DND-41 (cell line): ENCODE measurements at regions not wholly inside any gene's neighbourhood (a gene's known extent, or its start where the extent isn't known, plus 50 kb on each side); places are given as distances from the start of the nearest gene placed in this dataset.

ENCODE experiments used
- ATAC-seq: fragments of 200-7000 bp; cut with Tn5 transposase; 3 replicates; pipeline ENCODE4 v1.9.1; 2021; ENCODE audit warnings: low read depth; ENCODE audit not compliant: insufficient read depth
- DNase-seq: peaks from one replicate; pipeline ENCODE4 v3.0.0-alpha.2; 2020
- H2AFZ ChIP-seq: 2 replicates; pipeline ENCODE4 v1.6.0; 2012; ENCODE audit warnings: low read depth, low read length
- H3K27ac ChIP-seq: 2 replicates; pipeline ENCODE4 v1.5.1; 2012; ENCODE audit warnings: low read length, inconsistent platforms
- H3K27me3 ChIP-seq: fragments of 200-600 bp; sonication (generic); 2 replicates; pipeline ENCODE4 v1.6.0; 2012; ENCODE audit warnings: low read length, mild to moderate bottlenecking, inconsistent platforms; ENCODE audit not compliant: insufficient read depth, poor library complexity
- H3K36me3 ChIP-seq: 2 replicates; pipeline ENCODE4 v1.5.1; 2012; ENCODE audit warnings: low read length, inconsistent platforms; ENCODE audit not compliant: insufficient read depth
- H3K4me1 ChIP-seq: 2 replicates; pipeline ENCODE4 v1.5.1; 2012; ENCODE audit warnings: mild to moderate bottlenecking, low read length; ENCODE audit not compliant: insufficient read depth
- H3K4me2 ChIP-seq: 2 replicates; pipeline ENCODE4 v1.6.0; 2012; ENCODE audit warnings: mild to moderate bottlenecking, moderate library complexity, low read length, inconsistent platforms; ENCODE audit not compliant: insufficient read depth
- H3K4me3 ChIP-seq, 2 experiments: fragments of 200-600 bp in 1 of 2; shearing (Covaris generic) in 1 of 2; 2 replicates each; pipeline ENCODE4 v1.5.1; 2012 to 2016; ENCODE audit warnings: inconsistent platforms in 2 of 2, low read length in 2 of 2, mild to moderate bottlenecking in 2 of 2, low read depth in 1 of 2, moderate library complexity in 1 of 2
- H3K79me2 ChIP-seq: 2 replicates; pipeline ENCODE4 v1.6.0; 2012; ENCODE audit warnings: low read length, inconsistent platforms; ENCODE audit not compliant: insufficient read depth
- H3K9ac ChIP-seq: 2 replicates; pipeline ENCODE4 v1.6.0; 2012; ENCODE audit warnings: low read depth, mild to moderate bottlenecking, inconsistent platforms, low read length, moderate library complexity
- H3K9me3 ChIP-seq: 2 replicates; pipeline ENCODE4 v1.5.1; 2012; ENCODE audit warnings: low read length, moderate library complexity, mild to moderate bottlenecking, inconsistent platforms; ENCODE audit not compliant: insufficient read depth, severe bottlenecking
- H4K20me1 ChIP-seq: 2 replicates; pipeline ENCODE4 v1.6.0; 2012; ENCODE audit warnings: low read length; ENCODE audit not compliant: insufficient read depth
- EZH2 ChIP-seq: IDR thresholded peaks from 3 replicates; pipeline ENCODE4 v1.6.1; 2012; ENCODE audit warnings: borderline replicate concordance, low read depth, mild to moderate bottlenecking, moderate library complexity, low read length, inconsistent platforms; ENCODE audit not compliant: severe bottlenecking
- TF ChIP-seq, protein P1 (sequence below): IDR thresholded peaks from 2 replicates; pipeline ENCODE4 v1.5.1; 2012; ENCODE audit warnings: borderline replicate concordance, low read length, moderate library complexity, mild to moderate bottlenecking; ENCODE audit not compliant: poor library complexity, severe bottlenecking; ENCODE audit errors: extremely low read depth

GRCh38 chr16:79965718-79966117 is 365.2 kb upstream of the MAF start:
- TF ChIP-seq, protein P1, sequence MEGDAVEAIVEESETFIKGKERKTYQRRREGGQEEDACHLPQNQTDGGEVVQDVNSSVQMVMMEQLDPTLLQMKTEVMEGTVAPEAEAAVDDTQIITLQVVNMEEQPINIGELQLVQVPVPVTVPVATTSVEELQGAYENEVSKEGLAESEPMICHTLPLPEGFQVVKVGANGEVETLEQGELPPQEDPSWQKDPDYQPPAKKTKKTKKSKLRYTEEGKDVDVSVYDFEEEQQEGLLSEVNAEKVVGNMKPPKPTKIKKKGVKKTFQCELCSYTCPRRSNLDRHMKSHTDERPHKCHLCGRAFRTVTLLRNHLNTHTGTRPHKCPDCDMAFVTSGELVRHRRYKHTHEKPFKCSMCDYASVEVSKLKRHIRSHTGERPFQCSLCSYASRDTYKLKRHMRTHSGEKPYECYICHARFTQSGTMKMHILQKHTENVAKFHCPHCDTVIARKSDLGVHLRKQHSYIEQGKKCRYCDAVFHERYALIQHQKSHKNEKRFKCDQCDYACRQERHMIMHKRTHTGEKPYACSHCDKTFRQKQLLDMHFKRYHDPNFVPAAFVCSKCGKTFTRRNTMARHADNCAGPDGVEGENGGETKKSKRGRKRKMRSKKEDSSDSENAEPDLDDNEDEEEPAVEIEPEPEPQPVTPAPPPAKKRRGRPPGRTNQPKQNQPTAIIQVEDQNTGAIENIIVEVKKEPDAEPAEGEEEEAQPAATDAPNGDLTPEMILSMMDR, result no peak
- no peak for TF ChIP-seq EZH2
- no peak overlapping the region for H3K9ac ChIP-seq
- no peak overlapping the region for H2AFZ ChIP-seq
- no peaks in the 10 kb centered on the region for H4K20me1 ChIP-seq
- no peak for DNase-seq
- no peak overlapping the region for H3K4me2 ChIP-seq
- H3K36me3 ChIP-seq, result no peaks in the 10 kb centered on the region
- no peaks in the 10 kb centered on the region for H3K27me3 ChIP-seq
- no peaks in the 10 kb centered on the region for H3K79me2 ChIP-seq
- H3K4me3 ChIP-seq, result no peak overlapping the region
- no peak overlapping the region for H3K27ac ChIP-seq
- H3K9me3 ChIP-seq, result no peaks in the 10 kb centered on the region
- no peaks in the 10 kb centered on the region for H3K4me1 ChIP-seq
- ATAC-seq, result no peak

DNA sequence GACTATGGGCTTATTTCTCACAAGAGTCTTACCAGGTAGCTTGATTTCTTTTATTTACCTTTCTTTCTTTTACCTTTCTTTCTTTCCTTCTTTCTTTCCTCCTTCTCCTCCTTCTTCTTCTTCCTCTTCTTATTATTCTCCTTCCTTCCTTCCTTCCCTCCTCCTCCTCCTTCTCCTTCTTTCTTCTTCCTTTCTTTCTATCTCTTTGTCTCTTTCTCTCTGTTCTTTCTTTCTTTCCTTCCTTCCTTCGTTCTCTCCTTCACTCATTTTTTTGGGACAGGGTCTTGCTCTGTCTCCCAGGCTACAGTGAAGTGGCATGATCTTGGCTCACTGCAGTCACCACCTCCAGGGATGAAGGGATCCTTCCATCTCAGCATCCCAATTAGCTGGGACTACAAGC is 363.6 kb upstream of the MAF start:
- Histone ChIP-seq H4K20me1 (no peaks in the 10 kb centered on the region), H3K9me3 (no peaks in the 10 kb centered on the region), H3K27ac (no peak overlapping the region), H2AFZ (no peak overlapping the region), H3K4me2 (no peak overlapping the region), H3K4me3 (no peak overlapping the region), H3K9ac (no peak overlapping the region), H3K4me1 (no peaks in the 10 kb centered on the region), H3K36me3 (no peaks in the 10 kb centered on the region), H3K79me2 (no peaks in the 10 kb centered on the region), H3K27me3 (no peaks in the 10 kb centered on the region)
- no peak for ATAC-seq
- DNase-seq, result no peak
- no peak for TF ChIP-seq EZH2
- TF ChIP-seq, protein P1, result no peak

DNA sequence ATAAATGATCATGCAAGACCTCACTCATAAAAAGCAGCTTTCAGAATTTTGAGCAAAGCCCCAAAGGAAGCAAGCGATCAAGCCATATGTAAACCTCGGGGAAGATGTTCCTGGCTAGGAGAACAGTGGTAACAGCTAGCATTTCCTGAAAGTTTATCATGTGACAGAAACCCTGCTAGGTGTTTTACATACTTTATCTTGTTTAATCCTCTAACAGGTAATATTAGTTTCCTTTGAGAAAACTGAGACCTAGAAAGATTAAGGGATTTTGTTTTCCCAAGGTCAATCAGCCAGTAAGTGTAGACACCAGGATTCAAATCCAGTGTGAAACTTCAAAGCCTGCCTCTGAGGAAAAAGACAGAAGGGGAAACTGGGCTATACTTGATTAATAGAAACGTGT is 362.4 kb upstream of the MAF start:
- ATAC-seq (no peak), DNase-seq (no peak)
- H3K4me2 ChIP-seq, result no peak overlapping the region
- no peaks in the 10 kb centered on the region for H3K9me3 ChIP-seq
- H3K27me3 ChIP-seq, result no peaks in the 10 kb centered on the region
- TF ChIP-seq EZH2, result no peak
- TF ChIP-seq, protein P1, result no peak
- H4K20me1 ChIP-seq, result no peaks in the 10 kb centered on the region
- H3K79me2 ChIP-seq, result no peaks in the 10 kb centered on the region
- H3K9ac ChIP-seq, result no peak overlapping the region
- H3K27ac ChIP-seq, result no peak overlapping the region
- H2AFZ ChIP-seq, result no peak overlapping the region
- no peaks in the 10 kb centered on the region for H3K36me3 ChIP-seq
- no peaks in the 10 kb centered on the region for H3K4me1 ChIP-seq
- H3K4me3 ChIP-seq, result no peak overlapping the region

GRCh38 chr16:79959226-79959625 is 358.7 kb upstream of the MAF start:
- ATAC-seq (no peak), DNase-seq (no peak)
- Histone ChIP-seq H2AFZ (no peak overlapping the region), H3K4me3 (no peak overlapping the region), H3K4me1 (no peaks in the 10 kb centered on the region), H4K20me1 (no peaks in the 10 kb centered on the region), H3K9me3 (no peaks in the 10 kb centered on the region), H3K4me2 (no peak overlapping the region), H3K9ac (no peak overlapping the region), H3K27me3 (no peaks in the 10 kb centered on the region), H3K27ac (no peak overlapping the region), H3K36me3 (no peaks in the 10 kb centered on the region), H3K79me2 (no peaks in the 10 kb centered on the region)
- no peak for TF ChIP-seq EZH2
- TF ChIP-seq, protein P1, result no peak
